ENCODE measurements at regions not wholly inside any gene's neighbourhood (a gene's known extent, or its start where the extent isn't known, plus 50 kb on each side); places are given as distances from the start of the nearest gene placed in this dataset.

DNA sequence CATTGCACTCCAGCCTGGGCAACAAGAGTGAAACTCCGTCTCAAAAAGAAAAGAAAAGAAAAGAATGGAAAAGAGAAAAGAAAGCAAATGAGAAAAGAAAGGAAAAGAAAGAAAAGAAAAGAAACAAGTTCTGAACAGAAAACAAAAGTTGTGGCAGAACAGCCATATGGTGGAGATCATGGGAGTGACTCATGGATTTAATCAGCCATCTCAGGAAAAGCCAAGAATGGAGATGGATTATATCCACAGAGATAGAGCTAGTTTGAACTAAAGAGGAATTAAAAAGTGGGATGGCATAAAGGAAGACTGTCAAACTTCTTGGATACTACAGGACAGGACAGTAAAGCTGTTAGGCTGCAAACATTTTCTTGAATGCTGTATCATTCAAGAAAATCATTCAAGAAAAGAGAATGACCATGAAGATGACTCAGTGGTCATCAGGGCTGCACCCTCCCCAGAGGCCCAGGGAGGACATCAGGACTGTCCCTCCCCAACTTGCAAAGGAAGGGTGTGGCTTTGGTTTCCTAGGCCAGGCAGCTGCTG is 120.6 kb downstream of the USP22 start:
- peak overlapping the region in 4 of 5 donors; percentile 20 to 64 (median 58) for H3K27ac ChIP-seq
- 56 to 77% (median 70%) methylated on average over 1 of the region's 1 CpG for WGBS, 5 donors
- TF ChIP-seq POLR2A (IDR thresholded peaks at IDR 0.05) (no peak), POLR2AphosphoS5 (IDR thresholded peaks at IDR 0.05) (no peak), EP300 (IDR thresholded peaks at IDR 0.05) (no peak)
- TF ChIP-seq, protein P1, sequence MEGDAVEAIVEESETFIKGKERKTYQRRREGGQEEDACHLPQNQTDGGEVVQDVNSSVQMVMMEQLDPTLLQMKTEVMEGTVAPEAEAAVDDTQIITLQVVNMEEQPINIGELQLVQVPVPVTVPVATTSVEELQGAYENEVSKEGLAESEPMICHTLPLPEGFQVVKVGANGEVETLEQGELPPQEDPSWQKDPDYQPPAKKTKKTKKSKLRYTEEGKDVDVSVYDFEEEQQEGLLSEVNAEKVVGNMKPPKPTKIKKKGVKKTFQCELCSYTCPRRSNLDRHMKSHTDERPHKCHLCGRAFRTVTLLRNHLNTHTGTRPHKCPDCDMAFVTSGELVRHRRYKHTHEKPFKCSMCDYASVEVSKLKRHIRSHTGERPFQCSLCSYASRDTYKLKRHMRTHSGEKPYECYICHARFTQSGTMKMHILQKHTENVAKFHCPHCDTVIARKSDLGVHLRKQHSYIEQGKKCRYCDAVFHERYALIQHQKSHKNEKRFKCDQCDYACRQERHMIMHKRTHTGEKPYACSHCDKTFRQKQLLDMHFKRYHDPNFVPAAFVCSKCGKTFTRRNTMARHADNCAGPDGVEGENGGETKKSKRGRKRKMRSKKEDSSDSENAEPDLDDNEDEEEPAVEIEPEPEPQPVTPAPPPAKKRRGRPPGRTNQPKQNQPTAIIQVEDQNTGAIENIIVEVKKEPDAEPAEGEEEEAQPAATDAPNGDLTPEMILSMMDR (IDR thresholded peaks at IDR 0.05) = no peak
- H3K27me3 ChIP-seq = no peaks in the 10 kb centered on the region
- H3K4me3 ChIP-seq = no peak overlapping the region
- H3K4me1 ChIP-seq = no peaks in the 10 kb centered on the region
- intact Hi-C loops (cut with DNase I; ENCODE audit: low total_unique reads) = no loop called here
- H3K9me3 ChIP-seq = no peaks in the 10 kb centered on the region
- H3K36me3 ChIP-seq = no peaks in the 10 kb centered on the region
- no peak for DNase-seq

DNA sequence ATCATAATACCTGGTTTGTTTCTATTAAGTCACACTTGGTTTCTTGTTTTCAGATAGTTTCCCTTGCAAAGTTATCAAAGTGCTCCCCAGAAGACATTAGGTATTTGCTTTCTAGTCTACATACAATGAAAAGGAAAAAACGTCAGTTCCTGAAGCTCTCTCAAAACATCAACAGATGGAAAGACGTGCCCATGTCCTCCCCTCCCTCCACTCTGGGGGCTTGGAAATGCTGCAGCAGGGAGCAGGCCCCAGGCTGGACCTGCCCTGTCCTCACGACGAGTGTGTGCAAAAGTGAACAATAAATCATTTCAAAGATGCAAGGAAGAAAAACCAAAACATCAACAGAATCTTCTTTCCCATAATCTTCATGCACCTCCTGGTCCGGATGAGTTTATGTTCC is 118.5 kb downstream of the USP22 start:
- H3K4me1 ChIP-seq = no peaks in the 10 kb centered on the region
- no peak for TF ChIP-seq EP300 (IDR thresholded peaks at IDR 0.05)
- TF ChIP-seq POLR2AphosphoS5 (IDR thresholded peaks at IDR 0.05) = no peak
- TF ChIP-seq POLR2A (IDR thresholded peaks at IDR 0.05) = no peak
- TF ChIP-seq, protein P1 (IDR thresholded peaks at IDR 0.05) = no peak
- intact Hi-C loops (cut with DNase I; ENCODE audit: low total_unique reads) = no loop called here
- WGBS, 5 donors = 48 to 59% (median 54%) methylated on average over 5 of the region's 5 CpGs
- DNase-seq = no peak
- H3K27ac ChIP-seq = no peak overlapping the region
- no peaks in the 10 kb centered on the region for H3K36me3 ChIP-seq
- H3K27me3 ChIP-seq = no peaks in the 10 kb centered on the region
- H3K9me3 ChIP-seq = no peaks in the 10 kb centered on the region
- no peak overlapping the region for H3K4me3 ChIP-seq

DNA sequence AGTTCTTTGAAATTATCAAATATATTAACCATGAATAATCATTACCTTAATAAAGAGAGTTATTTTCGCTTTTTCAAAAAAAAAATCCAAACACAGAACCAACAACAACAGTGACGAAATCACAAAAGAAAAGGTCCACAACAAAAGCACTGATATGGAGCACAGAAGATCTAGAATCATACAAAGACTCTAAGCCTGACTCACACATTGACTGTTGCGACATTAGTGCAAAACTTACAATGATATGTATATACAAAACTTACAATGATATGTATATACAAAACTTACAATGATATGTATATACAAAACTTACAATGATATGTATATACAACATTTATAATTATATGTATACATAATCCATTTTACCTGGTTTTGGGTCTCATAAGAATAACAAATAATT is 117.7 kb downstream of the USP22 start:
- Histone ChIP-seq H3K36me3 (no peaks in the 10 kb centered on the region), H3K4me3 (no peak overlapping the region), H3K27me3 (no peaks in the 10 kb centered on the region), H3K27ac (no peak overlapping the region), H3K4me1 (no peaks in the 10 kb centered on the region), H3K9me3 (no peaks in the 10 kb centered on the region)
- no peak for DNase-seq
- no peak for TF ChIP-seq EP300 (IDR thresholded peaks at IDR 0.05)
- TF ChIP-seq POLR2A (IDR thresholded peaks at IDR 0.05) = no peak
- no peak for TF ChIP-seq POLR2AphosphoS5 (IDR thresholded peaks at IDR 0.05)
- TF ChIP-seq, protein P1 (IDR thresholded peaks at IDR 0.05) = no peak
- intact Hi-C loops (cut with DNase I; ENCODE audit: low total_unique reads) = no loop called here
- WGBS, 5 donors = 71 to 85% (median 75%) methylated on average over 3 of the region's 3 CpGs

DNA sequence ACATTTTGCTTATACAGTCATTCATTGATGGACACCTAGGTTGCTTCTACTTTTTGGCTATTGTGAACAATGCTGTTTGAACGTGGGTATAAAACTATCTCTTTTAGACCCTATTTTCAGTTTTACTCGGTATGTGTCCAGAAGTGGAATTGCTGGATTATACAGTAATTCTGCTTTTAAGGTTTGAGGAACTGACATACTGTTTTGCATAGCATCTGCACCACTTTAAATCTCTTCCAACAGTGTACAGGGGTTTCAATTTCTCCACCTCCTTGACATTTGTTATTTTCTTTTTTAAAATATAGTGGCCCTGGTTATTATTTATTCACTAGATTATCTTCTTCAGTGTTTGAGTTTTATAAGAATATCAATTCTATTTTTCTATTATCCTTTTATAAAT is 116.9 kb downstream of the USP22 start:
- no peak overlapping the region for H3K27ac ChIP-seq
- no peak for TF ChIP-seq POLR2A (IDR thresholded peaks at IDR 0.05)
- no peak for TF ChIP-seq EP300 (IDR thresholded peaks at IDR 0.05)
- TF ChIP-seq POLR2AphosphoS5 (IDR thresholded peaks at IDR 0.05) = no peak
- 44 to 72% (median 67%) methylated on average over 2 of the region's 2 CpGs for WGBS, 5 donors
- no peaks in the 10 kb centered on the region for H3K27me3 ChIP-seq
- no peaks in the 10 kb centered on the region for H3K4me1 ChIP-seq
- no peak overlapping the region for H3K4me3 ChIP-seq
- DNase-seq = no peak
- H3K36me3 ChIP-seq = no peaks in the 10 kb centered on the region
- H3K9me3 ChIP-seq = no peaks in the 10 kb centered on the region
- intact Hi-C loops (cut with DNase I; ENCODE audit: low total_unique reads) = no loop called here

DNA sequence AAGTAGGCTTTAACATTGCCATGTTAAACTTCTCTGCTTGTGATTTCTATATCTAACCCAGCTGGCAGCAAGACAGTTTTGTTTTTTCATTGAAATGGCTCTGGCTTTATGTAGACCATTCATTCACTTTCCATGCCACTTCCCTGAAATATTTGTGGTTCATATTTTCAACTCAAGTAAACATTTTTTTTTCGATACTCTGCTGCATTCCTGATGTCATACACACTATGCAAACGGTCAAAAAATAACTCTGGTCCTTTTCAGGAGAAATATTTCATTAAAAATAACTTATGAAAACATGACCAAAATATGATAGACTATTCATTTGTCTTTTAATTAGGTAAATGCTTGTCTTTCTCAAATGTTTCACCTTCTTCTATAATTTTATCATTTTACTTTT is 116.3 kb downstream of the USP22 start:
- Histone ChIP-seq H3K4me3 (no peak overlapping the region), H3K4me1 (no peaks in the 10 kb centered on the region), H3K36me3 (no peaks in the 10 kb centered on the region), H3K27ac (no peak overlapping the region), H3K27me3 (no peaks in the 10 kb centered on the region), H3K9me3 (no peaks in the 10 kb centered on the region)
- WGBS, 5 donors = 33 to 46% (median 34%) methylated on average over 2 of the region's 2 CpGs
- TF ChIP-seq POLR2A (IDR thresholded peaks at IDR 0.05) (no peak), POLR2AphosphoS5 (IDR thresholded peaks at IDR 0.05) (no peak), EP300 (IDR thresholded peaks at IDR 0.05) (no peak)
- TF ChIP-seq, protein P1 (IDR thresholded peaks at IDR 0.05) = no peak
- no peak for DNase-seq
- intact Hi-C loops (cut with DNase I; ENCODE audit: low total_unique reads) = no loop called here

Data from stomach (tissue), 8 donors.